ENCODE measurements at regions not wholly inside any gene's neighbourhood (a gene's known extent, or its start where the extent isn't known, plus 50 kb on each side); places are given as distances from the start of the nearest gene placed in this dataset.

- TF ChIP-seq MAX (IDR thresholded peaks at IDR 0.05) (no peak), TEAD4 (IDR thresholded peaks at IDR 0.05) (no peak), TAF1 (IDR thresholded peaks at IDR 0.05; ENCODE audit: low read depth) (no peak), CEBPB (IDR thresholded peaks at IDR 0.05) (no peak), EP300 (IDR thresholded peaks at IDR 0.05; ENCODE audit: borderline replicate concordance) (no peak), RAD21 (IDR thresholded peaks at IDR 0.05; ENCODE audit: low read depth) (no peak)
These were observed 200.8 kb upstream of the ADGRL4 start for GRCh38 chr1:79207331-79207730.
